ENCODE measurements at regions not wholly inside any gene's neighbourhood (a gene's known extent, or its start where the extent isn't known, plus 50 kb on each side); places are given as distances from the start of the nearest gene placed in this dataset.

- DNase-seq: no peak
Measured at GRCh38 chr12:88419794-88420193, 160.5 kb downstream of the KITLG start.

GRCh38 chr12:88420457-88420856 lies 159.8 kb downstream of the KITLG start:
- DNase-seq: peak; percentile 59

- no peak for DNase-seq
Measured at GRCh38 chr12:88424791-88425730, 155.2 kb downstream of the KITLG start.

DNA sequence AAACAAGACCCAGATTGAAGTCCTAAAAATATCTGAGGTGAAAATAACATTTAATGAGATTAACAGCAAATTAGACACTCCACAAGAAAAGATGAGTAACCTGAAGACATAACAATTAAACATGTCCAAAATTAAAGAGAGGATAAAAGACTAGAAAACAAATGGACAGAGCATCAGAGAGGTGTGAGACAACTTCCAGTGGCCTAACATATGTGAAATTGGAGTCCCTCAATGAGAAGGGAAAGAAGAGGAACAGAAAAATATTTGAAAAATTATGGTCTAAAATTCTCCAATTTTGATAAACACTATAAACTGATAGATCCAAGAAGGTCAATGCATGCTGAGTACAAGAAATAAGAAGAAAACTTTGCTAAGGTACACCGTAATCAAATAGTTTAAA lies 151.9 kb downstream of the KITLG start:
- DNase-seq: no peak

- no peak for DNase-seq
Measured at GRCh38 chr12:88431246-88431645, 149.0 kb downstream of the KITLG start.

DNA sequence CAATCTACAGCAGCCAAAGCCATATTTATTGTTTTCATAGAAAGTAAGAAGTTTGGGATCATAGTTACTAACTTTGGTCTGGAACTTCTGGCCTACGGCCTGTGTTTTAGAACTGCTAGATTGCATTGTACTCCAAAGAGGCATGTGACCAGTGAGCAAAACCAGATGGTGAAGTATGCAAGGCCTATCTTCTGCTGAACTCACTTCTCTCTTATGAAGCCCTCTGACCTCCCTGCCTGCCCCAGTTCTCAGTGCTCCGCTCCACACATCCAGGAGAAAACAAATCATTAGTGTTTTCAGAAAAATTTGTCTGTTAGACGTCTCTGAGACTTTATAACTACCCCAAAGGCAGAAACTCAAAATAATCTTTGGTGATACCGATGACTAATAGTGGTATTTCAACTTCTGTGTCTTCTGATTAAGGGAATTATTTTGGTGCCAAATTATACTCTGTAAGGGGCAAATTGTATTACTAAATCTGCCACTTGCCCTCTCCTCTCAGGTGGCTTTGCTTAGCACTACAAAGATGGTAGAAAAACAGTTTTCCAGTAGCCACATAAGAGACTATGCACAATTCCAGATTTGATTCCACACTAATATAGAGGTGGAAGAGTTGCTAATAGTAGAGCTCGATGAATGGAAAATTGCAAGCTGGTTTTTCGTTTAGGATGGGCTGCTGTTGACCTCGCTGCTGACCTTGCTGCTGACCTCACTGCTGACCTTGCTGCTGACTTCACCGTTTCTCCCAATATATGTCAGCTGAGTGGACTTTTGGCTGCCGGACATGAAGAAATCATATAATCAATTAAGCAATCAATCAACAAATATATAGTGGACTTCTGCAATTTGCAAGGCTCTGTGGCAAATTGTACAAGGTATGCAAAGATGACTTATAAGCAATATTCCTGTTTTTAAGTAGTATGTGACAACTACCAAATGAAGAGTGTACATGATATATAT lies 147.5 kb downstream of the KITLG start:
- no peak for DNase-seq

GRCh38 chr12:88433997-88434703 lies 146.1 kb downstream of the KITLG start:
- DNase-seq: no peak

GRCh38 chr12:88435334-88436076 lies 144.8 kb downstream of the KITLG start:
- DNase-seq: no peak

DNA sequence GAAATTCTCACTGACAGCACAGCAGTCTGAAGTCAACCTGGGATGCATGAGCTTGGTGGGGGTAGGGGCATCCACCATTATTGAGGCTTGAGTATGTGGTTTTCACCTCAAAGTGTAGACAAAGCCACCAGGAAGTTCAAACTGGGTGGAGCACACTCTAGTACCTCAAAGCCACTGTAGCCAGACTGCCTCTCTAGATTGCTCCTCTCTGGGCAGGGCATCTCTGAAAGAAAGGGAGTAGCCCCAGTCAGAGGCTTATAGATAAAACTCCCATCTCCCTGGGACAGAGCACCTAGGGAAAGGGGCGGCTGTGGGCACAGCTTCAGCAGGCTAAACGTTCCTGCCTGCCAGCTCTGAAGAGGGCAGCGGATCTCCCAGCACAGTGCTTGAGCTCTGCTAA lies 143.0 kb downstream of the KITLG start:
- DNase-seq: no peak
